SU-DHL-6 (cell line): ENCODE measurements at regions not wholly inside any gene's neighbourhood (a gene's known extent, or its start where the extent isn't known, plus 50 kb on each side); places are given as distances from the start of the nearest gene placed in this dataset.

Source experiments
- H2AFZ ChIP-seq: fragments of 200-600 bp; sonication (generic); 2 replicates; pipeline ENCODE4 v1.6.1; 2014; ENCODE audit warnings: low read depth, mild to moderate bottlenecking, moderate library complexity, mixed read lengths, antibody characterized with exemption, low read length; ENCODE audit not compliant: severe bottlenecking
- H3F3A ChIP-seq: fragments of 200-600 bp; shearing (Covaris generic); 2 replicates; pipeline ENCODE4 v1.6.0; 2016; ENCODE audit warnings: antibody characterized with exemption, mild to moderate bottlenecking; ENCODE audit not compliant: insufficient read depth
- H3K27ac ChIP-seq: fragments of 200-600 bp; sonication (generic); 2 replicates; pipeline ENCODE4 v1.5.1; 2016; ENCODE audit warnings: low read depth, mild to moderate bottlenecking, low read length, moderate library complexity, mixed read lengths
- H3K27me3 ChIP-seq: fragments of 200-600 bp; sonication (generic), shearing (Covaris generic); 2 replicates; pipeline ENCODE4 v1.6.0; 2014; ENCODE audit warnings: mild to moderate bottlenecking, low read length
- H3K36me3 ChIP-seq: fragments of 200-600 bp; sonication (generic); 2 replicates; pipeline ENCODE4 v1.6.1; 2014; ENCODE audit warnings: mild to moderate bottlenecking, low read length, mixed read lengths
- H3K4me2 ChIP-seq: fragments of 300-600, 200-600 bp; shearing (Covaris generic), sonication (generic); 2 replicates; pipeline ENCODE4 v1.6.0; 2014; ENCODE audit warnings: low read length, low read depth, mild to moderate bottlenecking; ENCODE audit not compliant: poor library complexity, severe bottlenecking
- H3K4me3 ChIP-seq: fragments of 200-600 bp; sonication (generic); 2 replicates; pipeline ENCODE4 v1.5.1; 2014; ENCODE audit warnings: antibody characterized with exemption, low read length, mild to moderate bottlenecking, mixed read lengths; ENCODE audit not compliant: insufficient read depth, poor library complexity, severe bottlenecking
- H3K79me2 ChIP-seq: fragments of 200-600 bp; sonication (generic); 2 replicates; pipeline ENCODE4 v1.6.1; 2014; ENCODE audit warnings: mild to moderate bottlenecking, low read length, moderate library complexity; ENCODE audit not compliant: insufficient read depth
- H3K9ac ChIP-seq: fragments of 200-600 bp; sonication (generic); 2 replicates; pipeline ENCODE4 v1.7.0; 2014; ENCODE audit warnings: mild to moderate bottlenecking, low read length
- H3K9me2 ChIP-seq: fragments of 200-600 bp; sonication (generic); replicated peaks from 2 replicates; pipeline ENCODE4 v1.6.1; 2014; ENCODE audit warnings: low read length; ENCODE audit not compliant: insufficient read depth
- H3K9me3 ChIP-seq: fragments of 200-600 bp; sonication (generic); 2 replicates; pipeline ENCODE4 v1.6.1; 2014; ENCODE audit warnings: low read length, mixed read lengths; ENCODE audit not compliant: insufficient read depth
- H4K20me1 ChIP-seq: fragments of 200-600 bp; sonication (generic); 2 replicates; pipeline ENCODE4 v1.6.1; 2014; ENCODE audit warnings: low read depth, mild to moderate bottlenecking, antibody characterized with exemption, low read length, moderate library complexity, mixed read lengths
- EZH2phosphoT487 ChIP-seq: fragments of 200-600 bp; sonication (generic), shearing (Covaris generic); conservative IDR thresholded peaks from 2 replicates; pipeline ENCODE4 v1.6.1; 2018; ENCODE audit warnings: mild to moderate bottlenecking, antibody characterized with exemption, low read length, moderate library complexity, mixed read lengths
- TF ChIP-seq, protein P1 (sequence below): fragments of 200-600 bp; sonication (generic); IDR thresholded peaks from one replicate; pipeline ENCODE4 v1.5.1; 2017; ENCODE audit warnings: antibody characterized with exemption, mild to moderate bottlenecking, low read length, moderate library complexity; ENCODE audit not compliant: insufficient read depth, poor library complexity, severe bottlenecking

- H3K79me2 ChIP-seq = no peaks in the 10 kb centered on the region
- H3K9ac ChIP-seq = no peak overlapping the region
- H3K27ac ChIP-seq = no peak overlapping the region
- H3K9me3 ChIP-seq = no peaks in the 10 kb centered on the region
- H2AFZ ChIP-seq = no peak overlapping the region
- no peaks in the 10 kb centered on the region for H3F3A ChIP-seq
- no peaks in the 10 kb centered on the region for H3K36me3 ChIP-seq
- no peak for TF ChIP-seq EZH2phosphoT487
- TF ChIP-seq, protein P1, sequence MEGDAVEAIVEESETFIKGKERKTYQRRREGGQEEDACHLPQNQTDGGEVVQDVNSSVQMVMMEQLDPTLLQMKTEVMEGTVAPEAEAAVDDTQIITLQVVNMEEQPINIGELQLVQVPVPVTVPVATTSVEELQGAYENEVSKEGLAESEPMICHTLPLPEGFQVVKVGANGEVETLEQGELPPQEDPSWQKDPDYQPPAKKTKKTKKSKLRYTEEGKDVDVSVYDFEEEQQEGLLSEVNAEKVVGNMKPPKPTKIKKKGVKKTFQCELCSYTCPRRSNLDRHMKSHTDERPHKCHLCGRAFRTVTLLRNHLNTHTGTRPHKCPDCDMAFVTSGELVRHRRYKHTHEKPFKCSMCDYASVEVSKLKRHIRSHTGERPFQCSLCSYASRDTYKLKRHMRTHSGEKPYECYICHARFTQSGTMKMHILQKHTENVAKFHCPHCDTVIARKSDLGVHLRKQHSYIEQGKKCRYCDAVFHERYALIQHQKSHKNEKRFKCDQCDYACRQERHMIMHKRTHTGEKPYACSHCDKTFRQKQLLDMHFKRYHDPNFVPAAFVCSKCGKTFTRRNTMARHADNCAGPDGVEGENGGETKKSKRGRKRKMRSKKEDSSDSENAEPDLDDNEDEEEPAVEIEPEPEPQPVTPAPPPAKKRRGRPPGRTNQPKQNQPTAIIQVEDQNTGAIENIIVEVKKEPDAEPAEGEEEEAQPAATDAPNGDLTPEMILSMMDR = no peak
- no peaks in the 10 kb centered on the region for H4K20me1 ChIP-seq
- no peaks in the 10 kb centered on the region for H3K27me3 ChIP-seq
- no peak overlapping the region for H3K4me2 ChIP-seq
- no peaks in the 10 kb centered on the region for H3K9me2 ChIP-seq
- no peak overlapping the region for H3K4me3 ChIP-seq
Measured at GRCh38 chr20:29123861-29124260, 2133.6 kb upstream of the DEFB115 start.
